HK-2 (cell line): ENCODE measurements at regions not wholly inside any gene's neighbourhood (a gene's known extent, or its start where the extent isn't known, plus 50 kb on each side); places are given as distances from the start of the nearest gene placed in this dataset.

Source experiments
- DNase-seq: peaks from one replicate; pipeline ENCODE4 v3.0.0-alpha.2; 2018; ENCODE audit not compliant: unreplicated experiment

DNA sequence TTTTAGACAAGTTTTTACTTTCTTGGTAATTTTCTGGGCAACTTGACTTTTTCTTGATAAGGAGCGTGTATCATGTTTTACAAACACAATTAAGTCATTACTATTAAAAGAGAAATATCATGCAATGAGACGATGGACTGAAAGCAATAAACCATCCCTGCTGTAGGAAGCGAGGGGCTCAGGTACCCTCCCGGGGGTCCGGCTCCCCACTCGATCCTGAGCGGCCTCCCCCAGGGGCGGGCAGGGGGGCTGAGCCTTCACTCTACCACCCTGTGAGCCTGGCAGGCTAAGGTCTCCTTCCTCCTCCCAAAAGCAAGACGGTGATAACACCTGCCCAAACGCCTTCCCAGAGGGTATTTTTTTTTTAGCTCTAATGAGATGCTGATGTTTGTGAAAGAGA is 51.8 kb upstream of the ADGRA1 start:
- no peak for DNase-seq

DNA sequence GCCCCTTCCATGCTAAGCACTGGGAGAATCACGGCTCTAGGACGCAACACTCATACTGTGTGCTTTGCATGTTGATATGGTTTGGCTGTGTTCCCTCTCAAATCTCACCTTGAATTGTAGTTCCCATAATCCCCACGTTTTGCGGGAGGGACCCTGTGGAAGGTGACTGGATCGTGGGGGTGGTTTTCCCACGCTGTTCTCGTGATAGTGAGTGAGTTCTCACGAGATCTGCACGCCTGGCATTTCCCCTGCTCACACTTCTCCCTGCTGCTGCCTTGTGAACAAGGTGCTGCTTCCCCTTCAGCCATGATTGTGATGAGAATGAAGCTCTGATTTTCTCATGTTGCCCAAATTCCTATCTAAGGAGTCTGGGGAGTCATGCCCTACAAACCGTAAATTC is 53.0 kb upstream of the ADGRA1 start:
- no peak for DNase-seq

DNA sequence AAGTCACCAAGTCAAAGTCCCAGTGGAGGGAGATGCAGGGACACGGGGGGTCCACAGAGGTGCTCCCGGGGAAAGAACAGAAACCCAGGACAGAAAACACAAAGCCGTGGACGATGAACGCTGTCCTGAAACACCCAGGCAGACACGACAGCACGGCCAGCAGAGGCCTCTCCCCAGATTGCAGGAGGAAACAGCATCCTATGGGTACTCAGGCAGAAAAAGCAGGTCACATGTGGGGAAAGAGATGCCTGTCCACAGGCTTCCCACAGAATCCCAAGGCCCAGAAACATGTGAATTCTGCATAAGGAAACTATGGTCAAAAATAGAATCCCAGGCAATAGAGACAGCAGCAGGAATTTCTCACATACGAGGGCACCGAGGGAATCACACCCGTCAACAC is 53.6 kb upstream of the ADGRA1 start:
- DNase-seq = no peak

DNA sequence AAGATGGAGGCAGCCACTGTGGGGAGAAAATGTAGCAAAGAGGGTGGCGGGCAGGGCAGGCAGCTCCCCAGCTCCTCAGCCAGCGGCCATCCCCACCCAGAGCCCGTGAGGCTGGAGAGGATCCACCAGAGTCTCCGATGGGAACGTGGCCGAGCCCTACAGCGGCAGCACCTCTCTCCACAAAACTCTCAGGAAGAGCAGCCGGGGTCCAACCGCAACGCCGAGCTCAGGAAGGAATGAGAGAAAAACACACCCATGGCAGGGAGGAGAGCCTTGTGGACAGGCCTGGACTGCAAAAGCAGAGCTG is 54.0 kb upstream of the ADGRA1 start:
- DNase-seq = no peak

DNA sequence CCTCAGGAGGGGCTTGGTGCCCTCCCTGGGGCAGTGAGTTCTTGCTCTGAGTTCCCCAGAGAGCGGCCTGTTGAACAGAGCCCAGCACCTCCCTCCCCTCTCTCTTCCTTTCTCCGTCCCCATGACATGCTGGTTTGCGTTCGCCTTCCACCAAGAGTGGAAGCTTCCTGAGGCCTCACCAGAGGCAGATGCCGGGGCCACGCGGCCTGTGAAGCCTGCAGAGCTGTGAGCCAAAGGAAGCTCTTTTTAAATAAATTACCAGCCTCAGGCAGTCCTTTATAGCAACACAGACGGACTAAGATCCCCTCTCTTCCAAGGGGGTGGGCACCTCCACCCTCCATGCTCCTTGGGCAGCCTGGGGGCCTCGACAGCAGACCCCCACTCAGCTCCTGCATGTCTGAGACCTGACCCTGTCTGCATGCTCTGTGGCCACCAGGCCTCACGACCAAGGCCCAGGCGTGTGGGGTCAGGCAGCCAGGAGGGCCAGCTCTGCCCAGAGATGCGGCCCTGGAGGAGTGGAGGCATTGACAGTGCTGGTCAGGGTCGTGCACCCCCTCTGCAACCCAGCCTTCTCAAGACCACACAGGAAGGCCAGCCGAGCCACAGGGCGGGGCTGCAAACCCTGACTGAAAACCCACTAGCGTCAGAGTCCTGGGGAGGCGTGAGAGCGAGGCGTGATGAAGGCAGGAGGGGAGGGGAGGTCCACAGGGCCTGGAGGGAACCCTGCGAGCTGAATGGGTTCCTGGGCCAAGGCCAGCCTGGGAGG is 54.6 kb upstream of the ADGRA1 start:
- DNase-seq = no peak

DNA sequence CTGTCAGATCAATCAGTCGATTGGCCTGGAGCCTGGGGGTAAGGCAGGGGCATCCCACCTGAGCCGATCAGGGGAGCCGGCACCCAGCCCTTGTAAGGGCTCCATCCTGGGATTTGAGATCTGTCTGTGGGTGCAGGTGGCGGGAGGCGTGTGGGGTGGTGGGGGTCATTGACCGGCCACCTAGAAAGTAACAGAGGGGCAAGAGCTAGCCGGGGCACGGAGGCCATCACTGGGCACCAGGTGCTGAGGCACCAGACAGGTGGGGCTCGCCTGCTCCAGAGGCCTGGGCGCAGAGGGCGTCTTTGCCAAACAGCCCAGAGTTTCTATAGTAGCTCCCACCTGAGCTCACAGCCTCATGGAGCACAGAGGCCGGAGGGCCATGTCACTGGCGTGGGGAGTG is 55.5 kb upstream of the ADGRA1 start:
- DNase-seq = no peak

DNA sequence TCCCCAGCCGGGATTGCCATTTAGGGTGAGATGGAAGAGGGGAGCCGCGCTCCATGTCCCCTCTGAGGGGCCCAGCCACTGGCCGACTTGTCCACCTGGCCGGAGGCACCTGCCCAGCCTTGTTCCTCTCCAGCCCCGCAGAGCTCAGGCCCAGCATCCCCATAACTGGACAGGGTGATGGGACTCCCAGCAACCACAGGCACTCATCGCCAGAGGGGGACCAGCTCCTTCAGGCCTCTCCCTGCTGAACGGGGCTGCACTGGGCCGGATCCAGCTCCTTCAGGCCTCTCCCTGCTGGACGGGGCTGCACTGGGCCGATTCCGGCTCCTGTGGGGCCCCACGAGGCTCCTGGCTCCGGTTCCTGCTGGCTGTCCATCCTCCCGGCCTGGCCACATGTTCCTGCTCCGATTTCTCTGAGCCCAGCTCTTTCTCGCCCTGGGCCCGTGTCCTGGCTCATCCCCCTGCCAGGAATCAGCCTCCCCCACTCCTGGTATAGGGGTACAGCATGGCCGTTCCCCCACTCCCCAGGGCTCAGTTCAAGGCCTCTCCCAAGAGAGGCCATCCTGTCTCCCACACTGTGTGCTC is 56.1 kb upstream of the ADGRA1 start:
- DNase-seq = no peak

DNA sequence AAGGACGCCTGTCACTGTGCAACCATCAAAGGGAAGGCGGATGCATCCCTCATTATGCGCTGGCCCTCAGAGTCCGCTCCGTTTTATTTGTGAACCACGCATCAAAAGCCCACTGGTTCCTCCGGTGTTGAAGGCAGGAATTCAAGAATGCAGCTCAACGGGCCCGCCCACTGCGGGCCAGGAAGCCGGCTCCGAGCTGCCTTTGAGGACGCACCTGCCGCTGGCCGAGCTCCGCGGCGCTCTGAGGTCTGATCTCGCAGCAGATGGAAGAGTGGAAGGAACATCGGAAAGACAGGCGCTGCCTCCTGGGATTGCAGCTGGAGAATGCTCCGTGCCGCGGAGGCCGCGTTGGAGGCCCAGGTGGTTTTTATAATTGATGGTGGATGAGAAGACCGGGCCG is 56.9 kb upstream of the ADGRA1 start:
- DNase-seq = no peak

DNA sequence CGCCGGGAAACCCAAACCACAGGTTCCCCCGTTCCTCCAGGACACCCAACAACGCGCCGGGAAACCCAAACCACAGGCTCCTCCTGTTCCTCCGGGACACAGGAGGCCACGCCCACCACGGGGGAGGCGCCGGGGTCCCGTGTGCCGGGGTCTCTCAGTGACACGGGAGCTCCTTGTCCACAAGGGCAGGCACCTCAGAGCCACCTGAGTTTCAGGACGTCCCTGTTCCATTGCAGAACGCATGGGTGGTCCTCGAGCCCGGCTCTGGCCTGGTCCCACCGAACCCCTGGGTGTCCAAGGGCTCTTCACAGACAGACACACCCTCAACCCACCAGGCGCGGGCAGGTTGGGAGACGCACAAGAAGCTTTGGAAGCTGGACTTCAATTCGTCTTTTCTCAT is 57.6 kb upstream of the ADGRA1 start:
- no peak for DNase-seq

DNA sequence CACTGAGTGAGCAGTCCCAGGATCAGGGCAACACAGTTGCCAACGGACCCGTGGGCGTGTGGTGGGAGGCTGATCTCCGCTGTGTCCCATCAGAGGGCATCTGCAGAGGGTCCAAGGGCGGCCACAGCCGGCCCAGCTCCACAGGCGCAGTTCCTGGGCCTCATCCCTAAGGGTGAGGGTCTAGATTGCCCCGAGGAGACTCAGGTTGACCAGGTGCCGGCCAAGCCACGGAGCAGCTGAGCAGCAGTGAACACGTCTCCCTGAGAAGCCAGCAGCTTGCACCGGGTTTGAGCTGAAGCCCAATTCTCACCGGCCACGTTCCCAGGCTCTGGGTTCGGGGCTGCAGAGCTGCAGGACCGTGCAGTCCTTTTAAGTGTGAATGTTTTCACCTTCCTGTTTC is 58.8 kb upstream of the ADGRA1 start:
- DNase-seq = no peak

DNA sequence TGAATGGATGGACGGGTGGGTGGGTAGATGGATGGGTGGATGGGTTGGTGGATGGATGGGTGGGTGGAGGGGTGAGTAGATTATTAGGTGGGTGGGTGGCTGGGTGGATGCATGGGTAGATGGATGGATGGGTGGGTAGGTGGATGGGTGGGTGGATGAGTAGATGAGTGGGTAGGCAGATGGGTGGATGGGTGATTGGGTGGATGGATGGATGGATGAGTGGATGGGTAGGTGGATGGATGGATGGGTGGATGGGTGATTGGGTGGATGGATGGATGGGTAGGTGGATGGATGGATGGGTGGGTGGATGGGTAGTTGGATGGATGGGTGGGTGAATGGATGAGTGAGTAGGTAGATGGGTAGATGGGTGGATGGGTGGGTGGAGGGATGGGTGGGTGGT is 59.6 kb upstream of the ADGRA1 start:
- no peak for DNase-seq

DNA sequence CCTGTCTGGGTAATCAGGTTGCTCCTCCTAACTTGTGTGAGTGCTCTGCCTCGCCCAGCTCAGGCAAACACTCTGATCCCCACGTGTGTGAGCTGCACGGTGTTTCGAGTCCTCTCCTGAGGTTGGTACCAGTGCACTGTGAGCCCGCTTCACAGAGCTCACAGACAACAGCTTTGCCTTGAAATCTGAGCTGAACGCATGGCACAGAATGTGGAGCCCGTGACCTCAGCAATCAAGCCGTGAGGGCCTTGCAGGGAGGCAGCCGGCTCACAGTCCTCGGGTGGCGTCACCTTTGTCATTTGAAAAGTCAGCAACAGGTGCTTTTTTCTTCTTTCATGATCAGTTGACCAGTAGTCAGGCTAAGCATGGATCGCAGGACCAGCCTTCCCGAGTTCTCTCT is 60.2 kb upstream of the ADGRA1 start:
- DNase-seq = no peak

DNA sequence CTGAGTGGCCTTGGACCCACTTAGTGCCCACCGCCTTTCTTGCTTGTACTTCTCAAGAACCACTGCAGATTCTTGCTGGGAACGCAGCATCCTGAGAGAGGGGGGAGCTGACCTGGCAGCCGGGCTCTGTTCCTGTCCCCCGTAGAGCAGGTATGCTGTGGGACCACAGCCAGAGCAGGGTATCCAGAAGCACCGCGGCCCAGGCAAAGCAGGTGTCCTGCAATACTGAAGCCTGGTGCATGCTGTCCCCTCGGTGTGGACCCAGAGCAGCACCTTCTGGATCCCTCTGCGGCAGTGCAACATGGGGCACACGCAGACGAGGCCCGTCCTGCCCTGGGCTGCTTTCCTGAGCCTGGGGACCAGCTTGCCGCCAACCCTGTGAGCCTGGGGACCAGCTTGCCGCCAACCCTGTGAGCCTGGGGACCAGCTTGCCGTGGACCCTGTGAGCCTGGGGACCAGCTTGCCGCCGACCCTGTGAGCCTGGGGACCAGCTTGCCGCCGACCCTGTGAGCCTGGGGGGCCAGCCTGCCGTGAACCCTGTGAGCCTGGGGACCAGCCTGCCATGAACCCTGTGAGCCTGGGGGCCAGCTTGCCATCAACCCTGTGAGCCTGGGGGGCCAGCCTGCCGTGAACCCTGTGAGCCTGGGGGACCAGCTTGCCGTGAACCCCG is 60.9 kb upstream of the ADGRA1 start:
- no peak for DNase-seq

DNA sequence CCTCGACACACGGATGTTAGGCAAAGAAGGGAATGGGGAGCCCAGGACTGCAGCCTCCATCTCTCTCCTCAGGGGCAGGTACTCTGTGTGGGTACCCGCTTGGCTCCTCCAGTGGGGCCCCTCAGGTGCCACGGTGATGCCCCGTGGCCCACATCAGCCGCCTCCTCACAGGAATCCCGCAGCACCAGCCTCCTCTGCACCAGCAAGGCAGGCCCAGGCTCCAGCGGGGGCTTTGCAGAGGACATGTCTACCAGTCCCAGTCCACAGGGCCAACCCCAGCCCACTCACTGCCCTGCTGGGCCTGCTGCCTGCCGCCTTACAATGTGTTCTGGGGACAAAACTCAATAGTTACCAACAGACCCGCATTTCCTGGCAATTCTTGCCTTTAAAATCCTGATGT is 61.6 kb upstream of the ADGRA1 start:
- DNase-seq = no peak

DNA sequence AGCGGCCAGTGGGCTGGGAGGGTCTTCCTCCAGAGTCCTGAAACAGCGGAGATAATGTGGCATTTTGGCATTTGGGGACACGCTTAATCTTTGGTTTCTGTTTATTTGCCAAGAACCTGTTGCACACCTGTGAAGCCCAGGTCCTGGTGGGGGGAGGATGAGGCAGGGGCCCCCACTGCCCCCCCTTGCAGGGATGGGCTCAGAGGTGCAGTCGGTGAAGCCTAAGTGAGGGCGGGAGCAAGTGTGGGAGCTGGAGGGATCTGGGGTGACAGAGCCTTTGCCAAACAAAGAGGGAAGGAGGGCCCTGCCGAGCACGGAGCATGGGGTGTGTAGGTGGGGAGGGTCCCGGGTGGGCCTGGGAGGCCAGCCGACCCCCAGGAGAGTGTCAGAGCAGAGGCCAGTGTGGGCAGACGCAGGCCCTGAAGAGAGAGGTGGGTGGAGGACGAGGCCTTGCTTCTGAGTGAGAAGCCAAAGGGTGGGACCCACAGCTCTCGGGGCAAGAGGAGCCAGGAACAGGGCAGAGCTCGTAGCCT is 62.1 kb upstream of the ADGRA1 start:
- DNase-seq = no peak

DNA sequence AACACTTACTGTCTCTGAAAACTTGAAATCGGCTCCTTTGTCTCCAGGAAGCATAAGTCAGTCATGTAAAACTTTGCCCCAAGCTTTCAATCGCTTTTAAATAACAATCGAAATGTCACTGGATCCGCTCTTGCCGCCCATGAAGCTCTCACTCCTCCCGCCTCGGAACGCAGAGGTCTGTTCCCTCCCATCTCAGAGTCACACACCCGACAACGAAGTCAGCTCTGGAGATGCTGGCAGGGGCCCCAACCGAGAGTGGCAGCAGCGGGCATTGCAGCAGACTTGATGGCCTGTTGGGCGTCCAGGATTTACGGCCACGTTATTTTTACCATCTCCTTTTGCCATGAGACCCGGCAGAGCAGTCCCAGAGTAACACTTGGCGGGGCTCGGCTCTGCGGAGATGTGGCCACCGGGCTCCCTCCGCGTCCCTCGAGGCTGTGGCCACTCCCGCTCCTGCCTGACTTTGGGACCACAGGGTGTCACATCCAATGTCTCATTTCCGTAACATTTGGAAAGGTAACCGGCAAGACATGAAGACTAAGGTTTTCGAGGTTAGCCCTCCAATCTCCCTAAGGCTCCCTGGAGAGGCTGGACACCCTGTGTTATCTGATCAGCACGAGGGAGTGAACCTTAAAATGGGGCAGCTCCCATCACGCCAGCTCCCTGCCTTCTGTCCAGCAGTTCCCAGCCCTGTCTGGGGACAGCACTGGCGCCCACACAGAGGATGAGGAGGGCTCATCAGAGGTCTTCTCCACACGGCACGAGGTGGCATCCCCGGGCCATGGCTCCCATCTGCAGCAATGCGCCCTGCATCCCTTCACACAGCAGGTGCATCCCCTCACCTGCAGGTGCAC is 62.8 kb upstream of the ADGRA1 start:
- DNase-seq = no peak

DNA sequence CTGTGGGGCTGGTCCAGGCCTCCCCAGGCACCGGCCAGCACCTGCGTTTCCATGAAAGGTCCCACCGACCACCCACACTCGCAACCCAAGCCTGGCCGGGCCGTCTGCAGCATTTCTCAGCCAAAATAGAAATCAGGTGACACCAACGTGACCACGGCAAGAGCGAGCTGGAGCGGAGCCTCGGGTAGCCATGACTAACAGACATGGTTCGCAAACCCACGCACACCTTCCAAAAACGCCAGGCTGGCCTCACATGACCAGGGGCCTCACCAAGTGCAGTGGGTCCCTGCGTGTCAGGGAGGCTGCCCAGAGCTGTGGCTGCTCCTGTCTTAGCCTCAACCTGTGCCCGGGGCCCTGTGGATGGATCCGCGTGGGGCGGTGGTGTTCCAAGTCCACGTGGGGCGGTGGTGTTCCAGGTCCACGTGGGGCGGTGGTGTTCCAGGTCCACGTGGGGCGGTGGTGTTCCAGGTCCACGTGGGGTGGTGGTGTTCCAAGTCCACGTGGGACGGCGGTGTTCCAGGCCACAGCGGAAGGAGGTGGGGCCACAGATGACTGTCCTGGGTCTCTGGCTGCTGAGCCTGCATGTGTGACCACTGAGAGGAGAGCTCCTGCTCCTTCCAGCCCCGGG is 64.4 kb upstream of the ADGRA1 start:
- DNase-seq = no peak

DNA sequence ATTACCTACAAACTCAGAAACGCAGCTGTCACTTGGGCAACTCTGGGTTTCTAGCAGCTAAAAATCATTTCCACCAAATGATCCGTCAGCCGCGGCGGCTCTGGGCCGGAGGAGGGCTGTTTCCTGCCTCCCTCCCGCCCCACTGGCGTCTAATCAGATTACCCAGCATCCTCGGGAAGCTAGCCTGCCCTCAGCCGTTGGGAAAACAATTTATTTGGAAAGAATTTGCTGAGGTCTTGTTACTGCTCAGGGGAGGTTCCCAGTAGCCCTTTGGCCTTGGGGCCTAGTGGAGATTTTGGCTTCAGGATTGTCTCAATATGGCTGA is 65.0 kb upstream of the ADGRA1 start:
- no peak for DNase-seq

DNA sequence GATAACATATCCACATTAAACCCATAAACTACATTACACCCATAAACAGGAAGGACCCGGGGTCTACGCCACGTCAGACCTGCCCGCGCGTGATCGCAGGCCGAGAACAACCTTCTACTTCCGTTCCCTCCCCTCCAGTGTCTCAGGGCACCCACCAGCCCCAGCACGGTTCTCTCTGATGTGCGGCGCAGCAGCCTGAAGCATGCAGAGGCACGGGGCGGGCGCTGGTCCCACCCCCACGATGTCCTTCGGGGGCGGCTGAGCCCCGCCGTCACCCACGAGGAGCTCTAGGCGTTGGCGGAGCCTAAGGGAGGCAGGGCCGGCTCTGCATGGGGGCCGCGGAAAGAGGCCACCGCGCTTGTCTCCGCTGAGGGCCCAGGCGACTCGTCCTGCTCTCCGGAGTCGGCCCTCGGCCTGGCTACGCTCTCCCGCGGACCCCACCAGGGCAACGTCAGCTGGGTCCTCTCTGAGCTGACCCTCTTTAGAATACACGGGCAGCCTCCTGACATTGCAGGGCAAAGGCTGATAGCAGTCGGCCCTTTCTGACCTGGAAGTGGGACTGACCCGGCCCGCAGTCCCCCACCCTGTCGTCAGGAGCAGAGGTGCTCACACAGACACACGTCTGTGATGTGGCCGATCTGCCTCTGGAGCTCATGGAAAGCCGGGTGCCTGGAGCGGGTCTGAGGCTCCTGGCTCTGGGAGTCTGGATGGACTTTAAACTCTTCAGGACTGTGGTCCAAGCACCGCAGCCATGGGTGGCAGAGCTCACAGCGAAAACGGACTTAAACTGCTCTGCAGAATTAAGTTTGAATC is 65.6 kb upstream of the ADGRA1 start:
- no peak for DNase-seq

DNA sequence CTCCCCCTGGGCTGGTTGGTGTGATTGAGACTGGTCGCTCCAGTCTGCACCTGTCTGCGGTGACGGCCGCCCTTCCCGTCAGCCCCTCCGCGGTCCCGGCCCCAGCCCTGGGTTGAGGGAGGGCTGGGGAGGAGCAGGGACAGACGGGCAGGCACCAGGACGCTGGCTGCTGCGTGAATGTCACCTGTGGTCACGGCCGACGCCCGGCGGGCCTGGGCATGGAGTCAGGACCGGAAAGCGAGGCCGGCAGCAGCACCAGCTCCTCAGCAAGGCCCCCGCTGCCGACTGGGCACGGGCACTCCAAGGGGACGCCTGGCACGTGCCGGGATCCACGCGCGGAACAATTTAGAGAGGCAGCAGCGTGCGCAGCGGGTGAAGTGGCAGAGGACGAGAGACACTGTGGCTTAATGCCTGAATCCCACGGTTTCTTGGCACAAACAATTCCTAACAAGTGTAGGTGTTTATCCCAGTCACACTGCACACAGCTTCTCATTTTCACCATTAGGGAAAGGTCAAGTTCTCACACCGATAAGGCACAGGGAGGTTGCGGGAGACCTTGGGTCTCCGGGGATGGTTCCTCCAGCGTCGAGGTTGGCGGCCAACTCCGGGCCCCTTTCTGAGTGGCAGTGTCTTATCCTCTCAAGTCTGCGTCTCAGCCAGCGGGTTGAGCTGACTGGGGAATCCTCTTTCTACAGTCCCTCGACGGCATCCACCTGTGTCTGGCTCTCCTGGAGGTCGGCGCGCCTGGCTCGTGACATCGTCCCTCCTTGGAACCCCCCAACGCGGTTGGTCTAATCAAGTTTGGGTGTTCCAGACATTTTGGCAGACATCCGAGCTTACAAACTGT is 66.4 kb upstream of the ADGRA1 start:
- DNase-seq = no peak
